Hematopoietic multipotent progenitor cell treated with erythropoietin and hydrocortisone succinate and interleukin-3 and kit ligand, for 8 days (in vitro differentiated cells): ENCODE measurements at regions not wholly inside any gene's neighbourhood (a gene's known extent, or its start where the extent isn't known, plus 50 kb on each side); places are given as distances from the start of the nearest gene placed in this dataset.

Experiments used
- DNase-seq: peaks from one replicate; pipeline ENCODE4 v3.0.0-alpha.2; 2015

DNA sequence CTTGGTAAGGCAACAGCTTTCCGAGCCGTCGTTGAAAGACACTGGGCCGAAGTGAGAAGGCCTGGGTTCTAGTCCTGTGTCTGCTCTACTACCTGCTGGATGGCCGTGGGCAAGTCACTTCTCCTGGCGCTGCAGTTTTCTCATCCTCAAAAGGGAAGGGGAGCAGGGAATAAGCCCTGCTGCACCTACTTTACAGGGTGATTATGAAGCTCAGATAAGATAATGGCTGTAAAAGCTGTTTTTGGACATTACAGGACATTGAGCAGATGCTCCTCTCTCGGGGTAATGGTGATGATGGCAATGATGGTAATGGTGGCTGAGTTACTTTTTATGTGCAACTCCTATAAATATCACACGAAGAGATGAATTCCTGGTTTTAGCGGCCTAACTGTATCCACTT, 152.6 kb downstream of the FAM43A start:
- DNase-seq: no peak

DNA sequence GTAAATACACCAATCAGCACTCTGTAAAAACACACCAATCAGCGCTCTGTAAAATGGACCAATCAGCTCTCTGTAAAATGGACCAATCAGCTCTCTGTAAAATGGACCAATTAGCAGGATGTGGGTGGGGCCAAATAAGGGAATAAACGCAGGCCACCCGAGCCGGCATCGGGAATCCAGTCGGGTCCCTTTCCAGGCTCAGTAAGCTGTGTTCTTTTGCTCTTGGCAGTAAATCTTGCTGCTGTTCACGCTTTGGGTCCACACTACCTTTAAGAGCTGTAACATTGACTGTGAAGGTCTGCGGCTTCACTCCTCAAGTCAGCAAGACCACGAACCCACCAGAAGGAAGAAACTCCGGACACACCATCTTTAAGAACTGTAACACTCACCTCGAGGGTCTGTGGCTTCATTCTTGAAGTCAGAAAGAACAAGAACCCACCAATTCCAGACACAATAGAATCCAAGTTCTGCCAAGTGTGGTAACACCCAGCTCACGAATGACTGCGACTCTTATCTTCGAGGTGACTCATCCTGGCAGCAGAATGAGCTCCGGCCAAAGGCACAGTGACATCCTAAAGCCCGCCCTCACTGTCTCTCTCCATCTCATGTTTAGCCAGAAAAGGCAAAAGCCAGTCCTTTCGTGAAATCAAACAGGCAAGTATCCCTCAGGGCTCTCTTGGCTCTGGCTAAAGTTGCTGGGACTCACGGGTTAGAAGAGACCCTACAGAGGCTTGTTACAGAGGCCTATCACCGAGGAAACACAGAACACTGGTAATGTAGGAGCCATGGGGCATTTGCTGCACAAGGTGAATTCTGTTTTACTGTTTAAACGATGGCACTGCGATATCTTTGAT, 155.2 kb downstream of the FAM43A start:
- DNase-seq: peak; percentile 75

DNA sequence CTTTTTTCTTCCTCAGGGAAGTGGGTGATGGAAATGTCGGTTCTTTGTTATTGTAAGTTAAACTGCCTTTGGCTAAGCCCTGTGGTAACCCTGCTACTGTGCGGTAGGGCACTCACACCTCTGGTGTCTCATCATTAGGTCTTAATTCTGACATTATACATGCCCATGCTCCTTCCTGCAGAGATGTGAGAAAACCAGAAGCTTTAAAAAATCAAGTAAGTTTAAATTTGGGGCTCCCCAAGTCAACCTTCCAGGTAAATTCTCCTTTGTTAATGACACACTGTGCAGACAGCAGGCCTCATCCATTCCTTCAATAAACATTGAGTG, 155.8 kb downstream of the FAM43A start:
- no peak for DNase-seq

DNA sequence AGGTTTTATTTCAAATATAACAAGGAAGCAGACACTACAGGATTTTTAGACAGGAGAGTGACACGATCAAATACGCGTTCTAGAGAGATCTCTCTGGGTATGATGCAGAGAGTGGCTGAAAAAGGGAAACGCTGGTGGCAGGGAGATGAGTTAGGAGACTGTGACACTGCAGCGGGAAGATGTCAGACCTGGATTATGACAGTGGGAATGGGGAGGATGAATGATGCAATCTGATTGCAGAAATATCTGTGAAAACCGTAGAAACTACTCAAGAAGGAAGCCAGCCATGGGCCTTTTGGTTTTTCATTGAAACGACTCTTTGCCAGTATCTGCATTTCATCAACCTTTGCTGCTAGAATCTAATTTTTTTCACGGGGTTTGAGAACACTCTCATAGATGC, 157.9 kb downstream of the FAM43A start:
- DNase-seq: no peak

DNA sequence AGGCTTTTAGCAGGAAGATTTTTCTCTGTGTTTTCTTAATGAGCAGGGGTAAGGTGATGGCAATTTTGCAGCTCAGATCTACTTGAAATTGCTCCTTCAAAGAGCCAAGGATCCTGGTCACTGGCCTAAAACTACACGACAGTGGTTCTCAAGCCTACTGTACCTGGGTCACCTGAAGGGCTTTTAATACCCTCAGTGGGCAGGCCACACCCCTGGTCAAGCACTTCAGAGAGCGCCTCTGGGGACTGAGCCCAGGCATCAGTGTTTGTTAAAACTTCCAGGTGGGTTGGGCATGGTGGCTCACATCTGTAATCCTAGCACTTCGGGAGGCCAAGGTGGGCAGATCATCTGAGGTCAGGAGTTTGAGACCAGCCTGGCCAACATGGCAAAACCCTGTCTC, 158.4 kb downstream of the FAM43A start:
- no peak for DNase-seq

DNA sequence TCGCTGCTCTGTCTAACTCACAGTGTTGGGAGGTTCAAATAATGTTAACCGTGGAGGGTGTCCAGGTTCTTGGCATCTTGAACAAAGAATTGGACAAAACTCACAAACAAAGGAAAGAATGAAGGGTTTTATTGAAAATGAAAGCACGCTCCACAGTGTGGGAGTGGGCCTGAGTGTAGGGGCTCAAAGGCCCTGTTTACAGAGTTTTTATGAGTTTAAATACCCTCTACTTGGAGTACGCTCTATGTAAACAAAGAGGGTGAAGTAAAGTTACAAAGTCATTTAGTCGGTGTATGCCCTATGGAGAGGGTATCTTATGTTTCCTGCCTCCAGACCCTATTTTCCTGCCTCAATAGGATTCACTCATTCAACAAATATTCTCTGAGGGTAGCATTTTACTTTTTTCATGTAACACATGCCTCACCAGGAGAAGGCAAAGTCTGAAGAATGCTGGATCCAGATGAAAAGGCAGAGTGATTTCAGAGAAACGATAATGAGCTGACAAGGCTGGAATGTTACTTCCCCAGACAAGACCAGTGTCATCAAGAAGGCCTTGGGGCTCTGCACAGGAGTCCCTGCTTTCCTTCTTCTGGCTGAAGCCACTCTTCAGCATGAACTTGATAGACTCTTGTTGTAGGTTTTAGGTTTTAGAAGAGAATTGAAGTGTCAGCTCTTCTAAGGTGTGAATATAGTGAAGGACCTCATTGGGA, 163.6 kb downstream of the FAM43A start:
- DNase-seq: no peak

DNA sequence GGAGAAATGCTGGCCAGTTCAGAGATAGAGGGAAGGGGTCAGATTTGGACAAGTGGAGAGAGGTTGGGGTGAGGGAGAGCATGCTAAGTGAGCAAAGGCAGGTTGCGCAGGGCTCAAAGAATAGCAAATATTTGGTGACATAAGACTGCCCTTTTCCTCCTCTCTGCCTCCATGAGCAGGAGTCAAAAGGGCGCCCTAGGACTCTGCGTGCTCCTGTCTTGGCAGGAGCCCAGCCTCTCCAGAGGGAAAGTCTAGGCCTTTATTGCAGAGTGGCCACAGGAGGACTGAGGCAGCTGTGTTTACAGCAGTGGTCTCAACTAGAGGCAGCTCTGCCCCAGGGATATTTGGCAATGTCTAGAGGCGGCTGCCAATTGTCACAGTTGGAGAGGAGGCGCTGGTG, 165.6 kb downstream of the FAM43A start:
- DNase-seq: no peak

DNA sequence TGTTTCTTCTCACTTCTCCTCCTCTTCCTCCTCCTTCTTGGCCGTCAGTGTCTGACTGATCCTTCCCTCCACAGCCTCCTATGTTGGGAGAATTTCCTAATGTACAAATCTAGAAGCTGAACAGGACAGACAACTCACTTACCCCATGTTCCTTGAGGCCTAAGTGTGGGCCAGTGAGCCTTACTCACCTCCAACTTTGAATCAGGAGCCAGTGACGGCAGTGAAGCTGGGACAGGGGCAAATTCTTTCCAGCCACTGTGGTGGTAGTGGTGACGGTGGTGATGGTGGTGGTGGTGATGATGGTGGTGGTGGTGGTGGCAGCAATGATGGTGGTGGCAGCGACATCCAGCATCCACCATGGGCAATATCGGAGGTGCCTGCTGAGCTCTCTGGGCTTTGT, 166.3 kb downstream of the FAM43A start:
- no peak for DNase-seq

DNA sequence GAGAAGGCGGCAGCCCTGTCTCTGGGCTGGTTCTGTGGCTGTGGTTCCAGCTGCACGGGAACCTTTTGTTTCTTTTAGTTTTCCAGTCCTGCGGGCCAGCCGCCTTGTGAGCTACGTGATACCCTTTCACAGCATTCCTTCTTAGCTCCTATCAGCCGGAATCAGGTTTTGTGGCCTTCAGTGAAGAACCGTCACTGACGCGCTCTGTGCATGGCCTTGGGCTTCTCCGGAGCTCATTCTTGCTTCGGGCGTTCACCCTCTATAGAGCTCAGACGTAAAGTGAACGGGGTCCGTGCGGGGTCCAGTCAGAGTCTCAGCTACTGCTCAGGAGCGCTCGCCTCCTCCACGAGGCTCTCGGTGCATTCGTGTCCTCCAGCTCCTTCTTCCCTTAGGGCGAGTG, 166.7 kb downstream of the FAM43A start:
- no peak for DNase-seq

DNA sequence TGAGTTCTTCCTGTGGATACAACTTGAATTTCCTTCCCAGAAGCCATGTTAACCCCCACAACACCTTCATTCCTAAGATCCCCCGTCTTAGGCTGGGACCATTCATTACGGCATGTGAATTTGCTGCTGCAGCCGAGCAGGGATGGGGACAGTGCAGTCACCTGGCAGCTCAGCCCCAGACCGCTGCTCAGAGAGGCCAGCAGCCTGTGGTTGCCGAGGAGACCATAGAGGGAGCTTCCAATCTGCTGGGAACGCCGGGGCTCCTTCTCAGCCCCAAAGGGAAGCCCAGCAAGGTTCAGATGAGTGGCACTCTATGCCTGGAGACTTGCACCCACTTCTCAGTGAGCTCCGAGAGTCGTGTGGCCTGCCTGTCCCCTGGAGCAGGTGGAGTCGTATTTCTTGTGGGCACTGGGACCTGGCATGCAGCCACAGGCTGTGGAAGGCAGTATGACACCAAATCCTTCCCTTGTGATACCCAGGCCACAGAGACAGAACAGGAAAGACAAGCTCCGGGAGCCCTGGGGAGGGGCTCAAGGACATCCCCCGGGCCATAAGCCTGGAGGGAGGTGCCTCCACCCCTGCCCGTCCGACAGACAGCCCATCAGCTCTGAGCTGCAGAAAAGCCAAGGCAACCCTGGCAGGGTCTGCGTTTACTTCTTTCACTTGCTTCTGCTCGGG, 167.3 kb downstream of the FAM43A start:
- no peak for DNase-seq

DNA sequence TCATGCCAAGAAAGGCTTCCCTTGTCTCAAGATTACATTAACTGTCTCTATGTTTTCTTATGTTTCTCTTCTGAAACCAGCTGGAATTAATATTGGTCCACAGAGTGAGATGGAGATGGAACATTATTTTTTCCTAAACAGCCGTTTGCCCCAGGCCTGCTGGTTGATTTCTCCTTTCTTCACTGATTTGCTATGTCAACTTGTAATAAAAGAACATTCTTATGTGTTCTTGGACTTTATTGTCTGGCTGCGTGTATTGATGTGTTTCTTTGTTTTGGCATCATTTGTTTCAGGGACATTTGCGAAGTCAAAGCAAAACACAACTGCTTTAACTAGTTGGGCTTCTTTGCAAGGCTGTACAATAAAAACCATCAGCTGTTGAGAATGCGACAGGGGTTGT, 168.5 kb downstream of the FAM43A start:
- no peak for DNase-seq

DNA sequence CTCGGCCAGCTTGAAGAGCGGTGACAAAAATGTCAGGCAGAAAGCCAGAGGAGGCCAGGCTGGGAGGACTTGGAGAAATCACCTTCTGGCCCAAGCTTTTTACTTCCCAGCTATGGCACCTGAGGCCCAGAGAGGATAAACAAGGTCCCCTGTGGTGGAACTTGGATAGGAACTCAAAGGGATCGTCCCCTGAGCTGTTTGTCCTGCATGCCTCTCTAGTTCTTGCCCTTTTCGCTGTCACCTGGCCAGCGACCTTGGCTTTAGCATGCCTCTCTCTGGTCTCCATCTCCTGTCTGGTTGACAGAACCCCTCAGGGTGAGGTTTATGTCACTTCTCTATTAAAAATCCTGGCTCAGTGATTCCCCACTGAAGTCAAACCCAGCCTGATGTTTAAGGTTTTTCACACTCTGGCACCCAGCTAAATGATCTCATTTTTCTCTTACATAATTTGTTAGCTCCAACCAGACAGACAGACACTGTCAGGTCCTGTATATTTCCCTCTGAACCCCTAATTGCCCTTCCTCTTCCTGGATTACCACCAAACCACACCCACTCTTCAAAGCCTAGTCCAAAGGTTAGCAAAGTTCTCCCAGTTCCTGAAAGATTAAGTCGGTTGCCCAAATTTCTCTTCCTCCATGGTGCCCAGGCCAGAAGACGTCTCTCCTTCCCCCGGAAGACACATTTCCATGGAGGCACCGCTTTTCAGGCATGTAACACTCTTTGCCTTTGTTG, 169.1 kb downstream of the FAM43A start:
- DNase-seq: no peak

DNA sequence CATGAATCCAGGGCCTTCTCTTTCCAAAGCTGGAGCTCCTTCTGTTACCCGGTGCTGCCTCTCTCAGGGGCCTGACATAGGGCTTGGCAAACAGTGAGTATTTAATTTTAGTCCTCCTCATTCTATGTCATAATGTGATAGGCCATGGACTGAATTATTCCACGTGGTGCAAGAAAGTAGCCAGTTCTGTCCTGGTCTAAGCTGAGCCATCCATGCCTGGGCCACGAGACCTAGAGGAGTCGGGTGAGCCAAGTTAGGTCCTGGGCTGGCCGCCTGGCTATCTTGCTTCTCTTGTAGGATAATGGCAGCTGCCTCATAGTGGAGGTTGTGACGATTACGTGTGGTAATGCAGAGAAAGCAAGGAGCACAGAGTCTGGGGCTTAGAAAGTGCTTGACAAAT, 170.6 kb downstream of the FAM43A start:
- no peak for DNase-seq

DNA sequence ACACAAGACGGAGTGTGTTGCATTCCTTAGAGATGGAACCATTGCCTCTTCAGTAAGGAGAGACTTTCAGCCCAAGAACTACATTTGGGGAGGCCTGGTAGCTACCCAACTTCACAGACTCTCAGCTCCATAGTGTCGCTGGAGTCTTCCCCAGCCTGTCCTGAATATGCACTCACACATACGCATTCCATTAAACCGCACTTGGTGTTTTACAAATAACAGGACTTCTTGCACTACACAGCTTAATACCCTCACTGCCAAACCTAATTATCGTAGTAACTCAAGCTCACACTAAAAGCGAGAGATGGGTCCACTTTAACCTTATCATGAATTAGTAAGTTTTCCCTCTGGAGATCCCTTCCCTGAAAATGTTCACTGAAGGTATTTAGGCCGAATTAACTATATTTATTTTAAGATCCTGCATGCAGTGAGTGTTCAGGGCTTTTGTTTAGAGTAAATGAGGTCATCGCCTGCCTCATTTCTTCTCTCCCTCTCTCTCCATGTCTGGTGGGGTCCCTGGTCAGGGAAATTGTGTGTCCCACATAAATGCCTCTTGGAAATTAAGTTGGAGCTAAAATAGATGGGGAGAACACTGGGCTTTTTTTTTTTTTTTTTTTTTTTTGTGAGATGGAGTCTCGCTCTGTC, 171.9 kb downstream of the FAM43A start:
- DNase-seq: no peak

DNA sequence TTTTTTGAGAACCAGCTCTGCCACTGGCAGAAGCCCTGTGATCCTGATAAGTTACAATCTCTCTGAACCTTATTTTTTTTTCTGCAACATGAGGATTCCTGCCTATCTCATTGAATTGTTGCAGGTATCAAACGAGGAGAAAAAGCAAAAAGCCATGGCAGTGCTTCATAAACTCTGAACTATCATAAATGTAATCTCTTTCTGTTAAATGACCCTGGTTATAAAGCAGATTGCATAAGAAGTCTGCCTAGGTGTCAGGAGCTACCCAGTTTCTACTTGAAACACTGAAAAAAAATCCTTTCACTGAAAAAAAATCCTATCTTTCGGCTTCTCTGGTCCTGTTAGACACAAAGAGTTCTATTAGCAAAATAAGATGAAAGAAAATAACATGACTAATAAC, 172.7 kb downstream of the FAM43A start:
- no peak for DNase-seq

DNA sequence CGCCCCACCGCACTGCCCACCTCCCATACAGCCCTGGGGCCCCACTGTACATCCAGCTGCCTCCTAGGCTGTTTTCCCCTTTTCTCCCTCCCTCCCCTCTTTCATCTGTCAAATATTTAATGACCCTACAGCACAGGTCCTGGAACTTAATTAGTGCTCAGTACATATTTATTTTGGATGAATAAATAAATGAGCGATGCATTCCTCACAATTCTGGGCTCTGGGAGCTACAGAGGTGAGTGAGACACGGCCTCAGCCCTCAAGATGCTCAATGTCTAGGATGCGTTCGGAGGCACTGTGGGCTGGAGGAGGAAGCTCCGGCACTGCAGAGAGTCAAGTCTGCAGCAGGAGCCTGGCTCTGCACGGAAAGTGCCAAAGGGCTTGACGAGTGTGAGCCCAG, 175.0 kb downstream of the FAM43A start:
- no peak for DNase-seq

DNA sequence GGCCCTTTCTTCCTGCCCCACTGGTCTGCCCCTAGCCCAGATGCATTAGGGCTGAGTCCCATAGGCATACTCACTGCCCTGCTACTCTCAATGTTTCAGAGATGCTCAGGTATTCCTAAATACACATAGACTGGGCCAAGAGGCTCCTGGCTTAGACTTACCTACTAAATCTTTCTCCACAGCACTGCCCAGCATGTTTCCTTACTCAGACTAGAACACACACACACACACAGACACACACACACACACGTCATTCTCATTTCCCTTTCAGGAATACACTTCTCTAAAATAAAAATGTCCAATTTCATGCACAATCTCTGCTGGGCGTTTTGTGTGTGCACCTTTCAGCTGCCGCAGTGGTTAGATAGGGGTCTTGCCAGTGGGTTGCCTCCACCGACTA, 175.7 kb downstream of the FAM43A start:
- DNase-seq: no peak

DNA sequence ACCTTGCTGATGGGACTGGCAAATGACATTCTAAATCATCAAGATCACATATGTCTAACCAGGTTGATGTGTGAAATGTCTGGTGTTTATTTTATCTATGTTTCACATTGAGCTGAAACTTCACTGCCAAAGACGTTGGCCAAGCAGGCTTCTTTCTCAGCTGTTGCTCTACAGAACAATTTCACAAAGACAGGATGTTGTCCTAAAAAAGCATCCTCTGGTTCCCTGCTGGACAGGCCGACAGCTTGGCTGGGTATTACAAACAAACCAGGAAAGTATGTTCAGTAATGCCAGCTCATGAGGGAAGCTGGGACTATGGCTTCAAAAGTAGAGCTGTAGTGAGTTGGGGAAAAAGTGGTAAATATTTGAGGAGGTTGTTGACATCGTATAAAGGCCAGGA, 179.4 kb downstream of the FAM43A start:
- no peak for DNase-seq

DNA sequence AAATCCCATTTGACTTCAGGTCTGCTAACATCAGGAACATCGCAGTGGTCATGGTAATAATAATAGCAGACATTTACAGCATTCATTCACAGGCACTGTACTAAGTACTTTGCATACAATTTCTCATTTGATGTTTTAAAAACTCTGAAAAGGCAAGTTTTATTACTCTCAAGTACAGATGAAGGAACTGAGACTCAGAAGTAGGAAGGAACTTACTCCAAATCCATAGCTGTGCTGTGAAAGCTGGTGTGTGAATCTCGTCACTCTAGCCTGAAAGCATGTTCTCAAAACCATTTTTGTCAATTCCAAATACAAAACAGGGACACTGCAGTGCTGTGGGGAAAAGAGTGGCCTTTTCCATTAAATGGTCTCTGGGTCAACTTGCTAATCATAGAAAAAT, 179.9 kb downstream of the FAM43A start:
- DNase-seq: no peak

DNA sequence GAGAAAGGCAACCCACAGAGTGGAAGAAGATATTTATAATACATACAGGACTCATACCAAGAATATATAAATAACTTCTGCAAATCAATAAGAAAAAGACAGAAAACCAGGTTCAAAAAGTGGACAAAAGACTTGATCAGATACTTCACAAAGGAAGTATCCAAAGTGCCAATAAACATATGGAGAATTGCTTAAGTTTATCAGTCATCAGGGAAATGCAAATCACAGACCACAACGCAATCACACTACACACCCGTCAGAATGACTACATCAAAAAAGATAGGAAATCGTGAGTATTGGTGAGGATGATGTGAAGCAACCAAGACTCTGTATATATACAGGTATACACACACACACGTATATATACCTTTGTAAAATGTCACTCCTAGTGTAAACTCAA, 180.6 kb downstream of the FAM43A start:
- no peak for DNase-seq

DNA sequence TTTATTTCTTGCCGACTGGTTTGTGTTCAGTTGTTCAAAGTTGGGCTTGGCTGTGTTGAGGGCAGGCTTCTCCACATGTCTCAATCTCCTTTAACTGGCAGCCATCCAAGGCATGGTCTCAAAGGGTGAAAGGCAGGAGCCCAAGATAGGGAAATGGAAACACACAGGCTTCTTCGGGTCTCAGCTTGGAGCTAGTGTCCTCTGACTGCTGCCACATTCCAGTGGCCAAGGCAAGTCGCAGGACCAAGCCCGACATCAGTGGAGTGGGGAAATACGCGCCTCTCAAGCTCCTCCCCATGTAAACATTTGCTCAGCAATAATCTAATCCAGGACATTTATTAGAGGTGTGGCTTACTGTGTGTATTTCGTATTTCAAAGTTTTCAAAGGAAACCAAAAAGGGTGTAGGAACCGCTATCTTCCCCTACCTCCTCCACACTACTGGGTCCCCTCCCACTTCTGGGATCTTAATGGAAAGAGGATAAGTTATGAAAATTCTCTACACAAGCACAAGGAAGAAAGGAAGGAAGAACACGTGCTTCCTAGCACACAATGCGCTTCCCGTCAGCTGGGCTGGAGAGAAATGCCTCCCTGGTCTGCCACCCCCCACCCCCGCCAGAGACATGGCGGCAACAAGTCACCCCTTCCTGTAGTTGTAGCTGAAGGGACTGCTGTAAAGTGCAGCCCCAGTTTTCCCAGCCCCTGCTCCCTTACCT, 181.7 kb downstream of the FAM43A start:
- DNase-seq: peak; percentile 33

DNA sequence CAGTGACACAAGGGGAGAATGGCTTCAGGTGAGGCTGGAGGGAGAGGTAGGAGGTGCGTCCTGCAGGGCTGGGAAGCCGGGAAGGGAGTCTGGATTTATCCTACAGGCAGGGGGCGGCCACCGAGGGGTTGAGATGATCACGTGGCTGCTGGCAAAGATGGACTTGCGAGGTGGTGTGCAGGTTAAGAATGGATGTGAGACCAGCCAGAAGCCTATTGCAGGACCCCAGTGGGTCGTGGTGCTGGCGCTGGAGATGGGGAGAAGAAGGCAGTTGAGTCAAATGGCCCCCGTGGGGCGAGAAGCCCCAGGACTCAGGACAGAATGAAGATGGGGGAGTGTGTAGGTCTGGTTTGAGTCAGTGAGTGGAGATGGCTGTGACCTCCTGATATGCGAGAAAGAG, 183.1 kb downstream of the FAM43A start:
- DNase-seq: no peak
